GM21737 (cell line): ENCODE measurements at regions not wholly inside any gene's neighbourhood (a gene's known extent, or its start where the extent isn't known, plus 50 kb on each side); places are given as distances from the start of the nearest gene placed in this dataset.

Experiments used
- ATAC-seq: cut with Tn5 transposase; IDR thresholded peaks from one replicate; pipeline ENCODE4 v1.9.1; 2021; ENCODE audit warnings: mild to moderate bottlenecking, moderate library complexity; ENCODE audit not compliant: unreplicated experiment

- no peak for ATAC-seq
Measured at GRCh38 chr18:32545631-32546030, 74.9 kb upstream of the GAREM1 start.

GRCh38 chr18:32544088-32544487, 73.4 kb upstream of the GAREM1 start:
- ATAC-seq: no peak

- no peak for ATAC-seq
Measured at GRCh38 chr18:32542221-32542798, 71.6 kb upstream of the GAREM1 start.

GRCh38 chr18:32530947-32531651, 60.4 kb upstream of the GAREM1 start:
- ATAC-seq: peak; percentile 97

GRCh38 chr18:32529722-32530420, 59.2 kb upstream of the GAREM1 start:
- no peak for ATAC-seq

- ATAC-seq: no peak
Measured at GRCh38 chr18:32520771-32521170, 50.1 kb upstream of the GAREM1 start.
